Activated T-cell treated with anti-CD3 and anti-CD28 coated beads, Interleukin-2, amount 50 U/mL, for 24 hours (primary cell): ENCODE measurements at regions not wholly inside any gene's neighbourhood (a gene's known extent, or its start where the extent isn't known, plus 50 kb on each side); places are given as distances from the start of the nearest gene placed in this dataset.

Experiments
- DNase-seq: peaks from one replicate; pipeline ENCODE4 v3.0.0-alpha.2; 2020
- H3K27ac Mint-ChIP-seq: 2 replicates; pipeline ENCODE4 v1.8.0; 2020; ENCODE audit warnings: mild to moderate bottlenecking, mixed read lengths
- H3K27me3 Mint-ChIP-seq: 2 replicates; pipeline ENCODE4 v1.8.0; 2020; ENCODE audit warnings: mixed read lengths
- H3K36me3 Mint-ChIP-seq: 2 replicates; pipeline ENCODE4 v1.8.0; 2020; ENCODE audit warnings: low read depth, mixed read lengths
- H3K4me1 Mint-ChIP-seq: 2 replicates; pipeline ENCODE4 v1.8.0; 2020; ENCODE audit warnings: low read depth, mixed read lengths
- H3K4me3 Mint-ChIP-seq: 2 replicates; pipeline ENCODE4 v1.8.0; 2020; ENCODE audit warnings: mild to moderate bottlenecking, moderate library complexity, mixed read lengths
- H3K9me3 Mint-ChIP-seq: 2 replicates; pipeline ENCODE4 v1.8.0; 2020; ENCODE audit warnings: mixed read lengths

DNA sequence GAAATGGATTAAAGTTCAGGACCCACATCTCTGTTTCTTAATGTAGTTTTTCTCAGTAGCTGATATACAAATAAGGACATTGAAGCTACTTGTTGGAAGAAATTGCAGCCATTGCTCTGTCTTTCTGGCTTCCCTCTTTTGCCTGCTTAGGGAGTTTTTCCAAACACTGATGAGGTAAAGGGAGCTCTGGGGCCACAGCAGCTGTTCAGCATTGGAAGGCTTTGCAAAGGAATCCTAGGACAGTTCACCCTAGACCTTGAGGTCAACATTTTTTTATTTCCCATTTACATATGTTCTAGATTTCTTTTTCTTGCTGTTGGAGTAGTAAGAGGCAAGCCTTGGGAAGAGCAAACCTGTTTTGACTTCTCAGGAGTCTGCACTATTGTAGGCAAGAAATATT is 126.9 kb upstream of the PLPPR5 start:
- H3K4me3 Mint-ChIP-seq: no peak overlapping the region
- H3K27me3 Mint-ChIP-seq: peaks cover 12% of the 10 kb centered on the region
- H3K27ac Mint-ChIP-seq: no peak overlapping the region
- DNase-seq: no peak
- H3K36me3 Mint-ChIP-seq: no peaks in the 10 kb centered on the region
- H3K4me1 Mint-ChIP-seq: no peaks in the 10 kb centered on the region
- H3K9me3 Mint-ChIP-seq: no peaks in the 10 kb centered on the region

DNA sequence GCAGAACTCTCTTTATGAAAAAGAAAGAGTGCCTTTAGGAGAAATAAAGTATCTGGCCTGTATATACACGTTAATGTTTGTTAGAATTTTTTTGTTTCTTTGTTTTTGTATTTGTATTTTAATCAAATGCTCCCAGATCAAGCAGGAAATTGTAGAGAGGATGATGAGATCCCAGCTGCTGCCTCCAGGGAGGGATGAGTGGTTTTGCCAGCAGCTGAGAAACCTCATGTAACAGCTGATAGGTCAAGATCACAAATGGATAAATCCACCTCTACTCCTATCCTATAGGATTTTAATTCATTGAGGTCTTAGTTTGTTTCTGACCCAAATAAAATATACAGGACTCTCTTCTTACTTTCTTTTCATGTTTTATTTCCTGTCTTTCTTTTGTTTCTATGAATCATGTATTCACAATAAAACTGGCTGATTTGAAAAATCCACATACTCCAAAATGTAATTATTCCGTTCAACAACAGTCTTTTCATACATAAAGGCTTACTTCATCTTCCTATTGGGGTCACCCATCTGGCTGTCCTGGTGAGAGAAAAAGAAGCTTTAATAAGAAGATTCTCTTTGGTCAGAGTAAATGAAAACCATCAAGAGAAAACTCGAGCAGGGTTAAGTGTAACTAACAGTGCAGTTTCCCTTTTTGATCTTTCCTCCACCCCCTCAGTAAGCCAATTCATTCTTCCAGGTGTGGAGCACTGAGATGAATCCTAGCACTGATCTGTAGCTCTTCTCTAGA is 129.3 kb upstream of the PLPPR5 start:
- H3K27me3 Mint-ChIP-seq: peaks cover 9% of the 10 kb centered on the region

DNA sequence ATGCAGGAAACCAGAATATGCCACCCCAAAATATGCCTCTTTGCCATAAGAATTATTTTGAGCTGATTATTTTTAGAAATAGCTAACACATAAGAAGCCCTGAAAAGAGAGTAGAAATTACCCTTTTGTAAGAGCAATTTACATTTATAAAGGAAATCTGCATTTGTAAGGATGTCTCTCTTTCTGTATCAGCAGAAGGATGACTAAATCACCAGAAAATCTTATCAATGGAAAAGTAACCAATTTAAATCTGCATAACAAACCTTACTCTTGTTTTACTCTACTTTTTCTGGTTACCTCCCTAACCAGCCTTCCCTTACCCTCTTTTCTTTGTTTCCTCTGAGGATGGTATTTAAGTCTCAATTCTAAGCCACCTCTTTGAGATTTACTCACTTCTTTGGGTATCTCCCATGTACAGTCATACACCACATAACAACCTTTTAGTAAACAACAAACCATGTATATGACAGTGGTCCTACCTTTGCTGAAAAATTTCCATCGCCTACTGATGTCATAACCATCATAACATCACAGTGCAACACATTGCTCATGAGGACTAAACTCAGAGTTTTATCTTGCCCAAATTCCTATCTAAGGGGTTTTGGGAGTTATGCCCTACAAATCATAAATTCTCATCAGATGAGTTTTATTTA is 126.6 kb upstream of the PLPPR4 start:
- H3K4me3 Mint-ChIP-seq: no peak overlapping the region
- H3K27ac Mint-ChIP-seq: no peak overlapping the region

More for the DNA sequence above, 129.3 kb upstream of the PLPPR5 start:
- H3K9me3 Mint-ChIP-seq: no peaks in the 10 kb centered on the region
- no peak overlapping the region for H3K4me3 Mint-ChIP-seq
- H3K36me3 Mint-ChIP-seq: no peaks in the 10 kb centered on the region
- no peaks in the 10 kb centered on the region for H3K4me1 Mint-ChIP-seq
- H3K27ac Mint-ChIP-seq: no peak overlapping the region
- no peak for DNase-seq

DNA sequence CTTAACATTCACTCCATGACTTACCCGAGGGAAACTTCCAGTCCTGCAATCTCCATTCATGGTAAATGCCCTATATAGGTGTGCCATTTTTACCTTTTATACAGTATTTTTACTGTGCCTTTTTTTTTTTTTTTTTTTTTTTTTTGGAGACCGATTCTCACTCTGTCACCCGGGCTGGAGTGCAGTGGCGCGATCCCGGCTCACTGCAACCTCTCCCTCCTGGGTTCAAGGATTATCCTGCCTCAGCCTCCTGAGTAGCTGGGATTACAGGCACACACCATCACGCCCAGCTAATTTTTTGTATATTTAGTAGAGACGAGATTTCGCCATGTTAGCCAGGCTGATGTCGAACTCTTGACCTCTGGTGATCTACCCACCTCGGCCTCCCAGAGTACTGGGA is 124.4 kb upstream of the PLPPR4 start:
- no peak overlapping the region for H3K4me3 Mint-ChIP-seq
- H3K27ac Mint-ChIP-seq: no peak overlapping the region
- H3K4me1 Mint-ChIP-seq: no peaks in the 10 kb centered on the region
- no peaks in the 10 kb centered on the region for H3K36me3 Mint-ChIP-seq
- no peaks in the 10 kb centered on the region for H3K9me3 Mint-ChIP-seq
- peaks cover 4% of the 10 kb centered on the region for H3K27me3 Mint-ChIP-seq
- no peak for DNase-seq

More for the DNA sequence above, 126.6 kb upstream of the PLPPR4 start:
- H3K9me3 Mint-ChIP-seq: no peaks in the 10 kb centered on the region
- no peaks in the 10 kb centered on the region for H3K36me3 Mint-ChIP-seq
- no peaks in the 10 kb centered on the region for H3K4me1 Mint-ChIP-seq
- DNase-seq: no peak
- no peaks in the 10 kb centered on the region for H3K27me3 Mint-ChIP-seq

DNA sequence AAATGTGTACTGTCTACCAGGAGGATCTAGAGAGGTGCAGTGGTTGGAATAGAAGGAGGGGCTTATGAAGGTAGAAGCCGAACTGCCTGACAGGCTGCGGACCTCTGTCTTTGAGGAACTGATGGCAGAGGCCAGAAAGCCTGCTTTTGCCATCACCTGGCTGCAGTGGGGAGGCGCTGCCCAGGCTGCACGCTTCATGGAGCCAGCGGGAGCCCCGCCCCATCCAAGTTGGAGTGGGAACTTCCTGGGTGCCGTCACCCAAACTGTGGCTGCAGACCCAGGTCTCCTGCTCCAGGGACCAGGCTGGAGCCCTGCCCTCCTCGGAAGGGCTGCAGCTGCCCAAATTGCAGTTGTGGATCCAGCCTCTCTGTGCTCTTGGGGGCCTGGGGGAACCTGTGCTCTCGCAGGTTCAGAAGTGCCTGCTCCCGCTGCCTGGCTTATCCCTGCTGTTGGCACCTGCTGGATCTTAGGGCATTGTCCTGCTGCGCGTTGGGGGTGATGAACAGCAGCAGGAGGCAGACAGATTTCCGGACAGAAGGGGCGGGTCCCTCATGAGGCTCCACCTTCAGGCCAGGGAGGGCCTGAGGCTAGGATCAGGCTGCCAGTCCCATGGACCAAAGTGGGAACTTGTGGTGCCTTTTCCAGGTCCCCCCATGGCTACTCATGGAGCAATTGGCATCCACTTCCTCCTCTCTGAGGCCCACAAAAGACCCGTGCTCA is 118.0 kb upstream of the PLPPR4 start:
- Mint-ChIP-seq H3K36me3 (no peaks in the 10 kb centered on the region), H3K27me3 (peaks cover 9% of the 10 kb centered on the region), H3K27ac (no peak overlapping the region), H3K4me1 (peaks cover 4% of the 10 kb centered on the region), H3K4me3 (no peak overlapping the region), H3K9me3 (no peaks in the 10 kb centered on the region)
- no peak for DNase-seq

DNA sequence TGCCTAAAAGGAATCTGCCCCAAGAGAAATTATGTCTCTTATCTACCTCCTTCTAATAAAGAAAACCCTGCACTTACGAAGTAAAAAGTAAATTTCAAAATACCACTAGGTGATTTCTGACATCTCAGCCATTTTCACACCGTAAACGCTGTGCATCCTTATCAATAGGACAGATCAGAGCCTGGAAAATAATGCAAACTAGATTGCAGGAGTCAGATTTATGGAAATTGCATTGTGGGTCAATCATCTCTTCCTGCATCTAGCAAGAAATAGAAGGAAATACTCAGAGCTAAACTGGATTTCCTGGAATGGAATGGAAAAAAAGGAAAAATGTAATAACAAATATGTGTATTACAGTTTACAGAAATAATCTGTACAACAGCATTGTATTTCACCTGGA is 114.3 kb upstream of the PLPPR4 start:
- H3K4me3 Mint-ChIP-seq: no peak overlapping the region

DNA sequence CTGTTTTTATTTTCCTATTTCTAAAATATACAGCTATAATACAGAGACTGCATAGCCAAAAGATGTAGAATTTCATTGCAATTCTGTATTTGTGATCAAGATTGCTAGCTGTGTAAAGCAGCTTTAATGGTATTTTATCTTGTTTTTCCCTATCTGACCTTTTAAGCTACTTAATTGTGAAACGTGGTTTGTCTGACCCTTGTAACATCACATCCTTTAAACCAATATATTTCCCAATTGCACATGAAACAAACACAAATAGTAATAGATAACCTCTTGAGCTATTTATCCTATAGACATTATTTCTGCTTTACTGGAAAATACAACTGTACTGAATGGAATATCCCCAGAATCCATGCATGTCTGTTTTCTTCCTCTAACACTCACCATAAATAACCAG is 112.2 kb upstream of the PLPPR4 start:
- Mint-ChIP-seq H3K27ac (no peak overlapping the region), H3K36me3 (no peaks in the 10 kb centered on the region), H3K9me3 (no peaks in the 10 kb centered on the region), H3K4me3 (no peak overlapping the region), H3K4me1 (peaks cover 4% of the 10 kb centered on the region), H3K27me3 (peaks cover 6% of the 10 kb centered on the region)
- DNase-seq: no peak

More for the DNA sequence above, 114.3 kb upstream of the PLPPR4 start:
- Mint-ChIP-seq H3K27ac (no peak overlapping the region), H3K9me3 (no peaks in the 10 kb centered on the region), H3K36me3 (no peaks in the 10 kb centered on the region), H3K4me1 (peaks cover 4% of the 10 kb centered on the region), H3K27me3 (peaks cover 6% of the 10 kb centered on the region)
- no peak for DNase-seq

DNA sequence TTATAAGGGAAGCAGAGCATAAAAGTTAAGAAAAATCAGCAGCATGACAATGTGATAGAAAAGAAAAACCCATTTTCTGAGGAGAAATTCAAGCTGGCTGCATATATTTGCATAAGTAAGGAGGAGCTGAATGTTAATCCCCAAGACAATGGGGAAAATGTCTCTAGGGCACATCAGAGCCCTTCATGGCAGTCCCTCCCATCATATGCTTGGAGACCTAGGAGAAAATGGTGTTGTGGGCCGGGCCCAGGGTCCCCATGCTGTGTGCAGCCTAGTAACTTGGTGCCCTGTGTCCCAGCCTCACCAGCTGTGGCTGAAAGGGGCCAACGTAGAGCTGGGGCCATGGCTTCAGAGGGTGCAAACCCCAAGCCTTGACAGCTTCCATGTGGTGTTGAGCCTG is 100.6 kb upstream of the PLPPR4 start:
- DNase-seq: no peak
- Mint-ChIP-seq H3K36me3 (no peaks in the 10 kb centered on the region), H3K27ac (no peak overlapping the region), H3K9me3 (peaks cover 5% of the 10 kb centered on the region), H3K4me3 (no peak overlapping the region), H3K4me1 (no peaks in the 10 kb centered on the region), H3K27me3 (peaks cover 21% of the 10 kb centered on the region)

DNA sequence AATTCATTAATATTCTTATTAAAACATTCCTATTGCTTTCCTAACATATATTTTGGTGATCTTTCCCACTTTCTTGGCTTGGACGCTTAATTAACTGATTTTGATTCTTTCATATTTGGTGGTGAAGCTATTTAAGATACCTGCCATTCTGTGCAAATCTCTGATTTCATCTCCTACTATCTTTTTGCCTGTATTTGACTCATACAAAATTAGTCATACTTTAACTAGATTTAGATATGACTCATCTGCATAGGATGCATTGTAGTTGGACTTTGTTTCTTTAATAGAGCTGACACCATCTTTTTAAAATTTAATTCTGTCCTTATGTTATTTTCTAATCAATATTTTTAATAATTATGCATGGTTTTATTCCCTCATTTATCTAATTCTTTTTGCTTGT is 93.8 kb upstream of the PLPPR4 start:
- Mint-ChIP-seq H3K36me3 (no peaks in the 10 kb centered on the region), H3K4me3 (no peak overlapping the region), H3K27ac (no peak overlapping the region), H3K27me3 (peaks cover 22% of the 10 kb centered on the region), H3K9me3 (no peaks in the 10 kb centered on the region), H3K4me1 (peaks cover 2% of the 10 kb centered on the region)
- DNase-seq: no peak

DNA sequence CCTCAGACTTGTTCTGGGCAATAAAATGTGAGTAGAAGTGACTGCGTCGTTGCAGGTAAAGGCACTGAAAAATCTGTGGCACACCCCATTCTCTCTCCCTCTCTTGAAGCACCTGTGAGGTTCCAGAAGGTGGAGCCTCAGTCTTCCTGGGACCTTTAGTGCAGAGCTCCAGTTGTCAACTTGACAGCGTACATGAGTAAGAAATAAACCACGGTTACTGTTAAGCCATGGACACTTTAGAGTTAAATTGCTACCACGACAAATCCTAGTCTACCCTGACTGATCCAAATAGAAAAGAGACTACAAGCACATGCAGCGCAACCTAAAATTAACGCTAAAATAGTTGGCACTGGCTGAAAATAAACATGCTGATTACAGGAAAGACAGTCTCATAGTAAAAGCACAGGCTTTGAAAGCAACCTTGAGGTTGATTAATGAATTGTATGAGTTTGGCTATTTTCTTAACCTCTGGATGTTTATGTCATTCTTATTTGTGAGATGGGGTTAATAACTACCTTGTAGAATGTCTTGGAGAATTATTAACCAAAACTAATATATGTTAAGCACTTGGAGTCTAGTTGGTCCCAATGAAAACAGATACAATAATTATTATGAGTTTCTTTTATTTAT is 93.0 kb upstream of the PLPPR4 start:
- no peak overlapping the region for H3K27ac Mint-ChIP-seq
- peaks cover 21% of the 10 kb centered on the region for H3K27me3 Mint-ChIP-seq
- no peak overlapping the region for H3K4me3 Mint-ChIP-seq
- no peaks in the 10 kb centered on the region for H3K9me3 Mint-ChIP-seq
- H3K4me1 Mint-ChIP-seq: peaks cover 2% of the 10 kb centered on the region
- DNase-seq: no peak
- H3K36me3 Mint-ChIP-seq: no peaks in the 10 kb centered on the region

DNA sequence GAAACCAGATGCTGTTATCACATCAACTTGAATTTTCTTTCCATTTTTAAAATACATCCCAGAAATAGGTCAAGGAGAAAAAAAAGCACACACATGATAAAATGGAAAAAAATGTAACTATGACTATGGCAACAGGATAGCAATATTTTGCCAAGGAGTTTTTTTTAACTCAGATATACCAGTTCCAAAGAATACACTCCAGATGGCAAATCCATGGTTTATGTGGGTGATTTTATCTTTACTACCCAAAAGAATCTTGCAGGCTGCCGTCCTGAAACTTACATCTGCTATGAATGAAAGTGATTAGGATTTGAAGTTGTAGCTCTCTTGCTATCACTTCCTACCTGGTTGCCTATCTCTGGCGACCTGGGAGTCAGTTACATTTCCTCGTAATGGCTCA is 91.0 kb upstream of the PLPPR4 start:
- H3K4me1 Mint-ChIP-seq: peaks cover 2% of the 10 kb centered on the region
- peaks cover 23% of the 10 kb centered on the region for H3K27me3 Mint-ChIP-seq
- no peak for DNase-seq
- H3K4me3 Mint-ChIP-seq: no peak overlapping the region
- H3K36me3 Mint-ChIP-seq: no peaks in the 10 kb centered on the region
- H3K9me3 Mint-ChIP-seq: no peaks in the 10 kb centered on the region
- no peak overlapping the region for H3K27ac Mint-ChIP-seq

DNA sequence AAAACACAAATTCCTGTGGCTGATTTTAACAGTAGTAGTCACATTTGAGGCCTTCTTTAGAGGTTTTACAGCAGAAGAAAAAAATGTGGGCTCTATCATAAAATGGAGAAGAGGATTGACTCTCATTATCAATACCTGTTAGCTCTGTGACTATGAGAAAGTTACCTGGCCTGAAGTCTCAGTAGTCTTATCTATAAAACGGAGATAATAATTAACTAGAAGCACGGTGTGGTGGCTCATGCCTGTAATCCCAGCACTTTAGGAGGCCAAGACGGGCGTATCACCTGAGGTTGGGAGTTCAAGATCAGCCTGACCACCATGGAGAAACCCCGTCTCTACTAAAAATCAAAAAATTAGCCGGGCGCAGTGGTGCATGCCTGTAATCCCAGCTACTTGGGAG is 90.4 kb upstream of the PLPPR4 start:
- no peak for DNase-seq
- no peak overlapping the region for H3K4me3 Mint-ChIP-seq
- peaks cover 2% of the 10 kb centered on the region for H3K4me1 Mint-ChIP-seq
- no peaks in the 10 kb centered on the region for H3K9me3 Mint-ChIP-seq
- peaks cover 23% of the 10 kb centered on the region for H3K27me3 Mint-ChIP-seq
- H3K36me3 Mint-ChIP-seq: no peaks in the 10 kb centered on the region
- no peak overlapping the region for H3K27ac Mint-ChIP-seq

DNA sequence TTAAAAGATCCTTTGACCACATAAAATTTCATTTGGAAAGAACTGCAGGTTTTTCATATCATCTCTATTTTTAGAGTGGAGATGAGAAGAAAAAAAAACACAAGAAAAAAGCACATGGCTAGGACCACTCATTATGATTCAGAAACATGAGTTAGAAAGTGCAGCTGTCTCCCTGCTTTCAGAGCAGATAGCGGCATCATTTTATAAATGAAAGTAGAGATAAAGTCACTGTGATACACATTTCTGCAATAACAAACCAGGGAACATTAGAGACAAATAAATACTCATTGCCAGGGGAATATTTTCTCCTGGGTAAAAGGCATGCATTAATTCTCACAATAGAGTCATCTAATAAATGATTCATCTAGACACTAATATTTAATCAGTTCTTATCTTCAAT is 87.5 kb upstream of the PLPPR4 start:
- Mint-ChIP-seq H3K27ac (no peak overlapping the region), H3K36me3 (no peaks in the 10 kb centered on the region), H3K4me3 (no peak overlapping the region), H3K9me3 (no peaks in the 10 kb centered on the region), H3K27me3 (peaks cover 11% of the 10 kb centered on the region), H3K4me1 (no peaks in the 10 kb centered on the region)
- DNase-seq: no peak

DNA sequence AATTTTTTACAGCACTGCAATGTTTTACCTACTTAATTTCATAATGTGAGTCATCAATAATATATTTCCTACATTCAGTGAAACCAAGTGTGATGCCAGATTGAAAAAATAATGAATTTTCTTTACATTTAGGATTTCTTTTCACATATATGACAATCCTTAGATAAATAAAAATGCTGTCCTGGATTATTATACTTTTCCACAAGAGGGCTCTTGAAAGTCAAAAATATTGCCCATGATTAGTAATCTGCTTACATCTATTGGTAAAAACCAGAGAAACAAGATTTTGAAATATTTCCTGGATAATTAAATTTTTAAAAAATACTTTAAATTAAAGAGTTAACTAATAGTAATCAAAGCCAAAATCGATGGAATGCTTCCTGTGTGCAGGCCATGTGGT is 86.8 kb upstream of the PLPPR4 start:
- no peak for DNase-seq
- H3K4me3 Mint-ChIP-seq: no peak overlapping the region
- H3K36me3 Mint-ChIP-seq: no peaks in the 10 kb centered on the region
- no peaks in the 10 kb centered on the region for H3K9me3 Mint-ChIP-seq
- H3K27ac Mint-ChIP-seq: no peak overlapping the region
- H3K4me1 Mint-ChIP-seq: no peaks in the 10 kb centered on the region
- H3K27me3 Mint-ChIP-seq: peaks cover 11% of the 10 kb centered on the region
